NCI-H2227 (cell line): ENCODE measurements at regions not wholly inside any gene's neighbourhood (a gene's known extent, or its start where the extent isn't known, plus 50 kb on each side); places are given as distances from the start of the nearest gene placed in this dataset.
"Not testable (repeated sequence)": the region's sequence is repeated elsewhere in the genome, so short reads cannot be mapped to it uniquely, and the experiment has no call there.

ENCODE experiments used
- DNase-seq: peaks from one replicate; lab custom pipeline; 2025; ENCODE audit not compliant: unreplicated experiment; lab: John Stamatoyannopoulos, UW

- DNase-seq, result not testable (repeated sequence)
Measured at GRCh38 chr10:8415029-8415428, 360.5 kb downstream of the GATA3 start.

DNA sequence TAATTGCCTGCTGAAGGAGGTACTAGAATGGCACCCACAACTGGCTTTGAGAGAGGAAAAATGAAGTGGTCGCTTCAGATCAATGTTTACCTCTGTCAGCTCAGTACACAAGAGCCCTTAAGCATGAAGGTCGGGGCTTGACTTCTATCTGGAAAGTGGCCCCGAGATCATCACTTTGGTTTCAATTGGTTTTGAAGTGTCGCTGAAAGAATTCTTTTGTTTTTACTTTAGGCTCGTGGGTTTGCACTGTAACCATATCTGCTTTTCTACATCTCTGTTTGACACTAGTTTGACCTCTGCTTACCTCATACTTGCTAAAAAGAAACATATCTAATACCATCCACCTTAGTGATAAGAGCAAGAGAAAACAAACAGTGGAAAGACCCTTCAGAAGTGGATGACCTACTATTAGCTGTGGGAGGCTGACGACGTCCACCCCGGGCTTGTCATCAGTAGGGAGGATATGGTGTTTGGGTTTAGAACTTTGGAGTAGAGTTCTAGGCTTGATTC, 361.8 kb downstream of the GATA3 start:
- DNase-seq, result no peak

GRCh38 chr10:8416760-8417159, 362.3 kb downstream of the GATA3 start:
- no peak for DNase-seq

- no peak for DNase-seq
Measured at GRCh38 chr10:8417631-8418030, 363.1 kb downstream of the GATA3 start.

- no peak for DNase-seq
Measured at GRCh38 chr10:8418631-8419030, 364.1 kb downstream of the GATA3 start.

DNA sequence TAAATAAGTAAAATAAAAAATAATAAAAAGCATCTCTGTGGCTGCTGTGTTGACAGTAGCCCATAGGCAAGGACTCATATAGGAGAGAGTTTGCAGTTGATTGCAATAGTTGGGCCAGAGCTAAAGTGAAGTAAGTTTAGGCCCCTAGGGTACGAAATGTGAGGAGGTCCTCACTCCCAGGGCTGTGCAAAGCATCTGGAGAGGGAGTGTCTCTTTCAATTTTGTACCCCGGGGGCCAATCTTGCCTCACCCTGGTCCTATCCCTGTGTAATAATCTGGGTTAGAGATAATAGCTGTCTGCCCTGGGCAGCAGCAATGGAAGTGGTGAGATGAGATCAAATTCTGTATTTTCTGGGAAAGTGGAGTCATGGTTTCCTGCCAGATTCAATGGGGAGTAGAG, 365.7 kb downstream of the GATA3 start:
- no peak for DNase-seq

DNA sequence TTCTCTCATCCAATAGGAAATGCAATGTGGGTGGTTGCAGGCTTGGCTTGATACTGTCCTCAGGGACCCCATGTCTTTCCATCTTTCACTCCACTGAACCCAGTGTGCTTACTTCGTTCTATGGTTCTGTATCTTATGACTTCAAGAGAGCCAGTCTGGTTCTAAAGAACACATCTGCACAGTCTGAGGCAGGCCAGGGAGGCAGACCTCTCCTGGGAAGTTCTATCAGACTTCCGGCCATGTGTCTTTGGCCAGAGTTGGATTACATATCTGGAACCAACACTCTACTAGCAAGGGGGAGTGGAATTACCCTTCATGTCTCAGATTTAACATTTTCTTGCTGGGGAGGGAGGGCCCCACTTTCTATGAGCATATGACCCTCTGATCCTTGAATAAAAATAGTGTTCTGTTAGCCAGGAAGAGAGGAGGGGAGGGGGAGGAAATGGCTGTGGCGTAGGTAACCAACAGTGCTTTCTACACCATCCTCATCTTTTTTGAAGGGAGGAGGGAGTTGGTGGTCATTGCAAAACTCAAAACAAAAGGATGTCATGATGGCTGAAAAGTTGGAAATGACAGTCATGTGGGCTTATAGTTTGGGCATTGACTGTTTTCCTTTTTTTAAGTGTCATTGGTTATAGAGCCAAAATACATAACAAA, 370.2 kb downstream of the GATA3 start:
- DNase-seq, result no peak

GRCh38 chr10:8428654-8429053, 374.2 kb downstream of the GATA3 start:
- DNase-seq, result no peak

GRCh38 chr10:8430321-8430720, 375.8 kb downstream of the GATA3 start:
- no peak for DNase-seq

DNA sequence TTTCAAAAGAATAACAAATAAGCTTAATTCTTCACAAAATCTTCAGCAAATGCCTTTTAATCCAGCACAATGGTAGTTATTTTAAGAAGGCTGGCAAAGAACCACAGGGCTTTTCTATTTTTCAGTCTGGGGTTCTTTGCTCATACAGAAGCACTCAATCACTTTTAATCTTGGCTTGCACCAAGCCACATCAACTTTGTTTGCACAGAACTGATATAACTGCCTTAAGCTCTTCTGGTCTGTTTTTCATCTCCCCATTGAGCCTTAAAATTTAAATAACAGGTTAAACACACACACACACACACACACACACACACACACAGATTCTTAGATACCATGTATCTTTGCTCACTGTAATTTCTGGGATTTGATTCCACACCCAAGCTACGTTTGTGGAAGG, 377.0 kb downstream of the GATA3 start:
- no peak for DNase-seq

DNA sequence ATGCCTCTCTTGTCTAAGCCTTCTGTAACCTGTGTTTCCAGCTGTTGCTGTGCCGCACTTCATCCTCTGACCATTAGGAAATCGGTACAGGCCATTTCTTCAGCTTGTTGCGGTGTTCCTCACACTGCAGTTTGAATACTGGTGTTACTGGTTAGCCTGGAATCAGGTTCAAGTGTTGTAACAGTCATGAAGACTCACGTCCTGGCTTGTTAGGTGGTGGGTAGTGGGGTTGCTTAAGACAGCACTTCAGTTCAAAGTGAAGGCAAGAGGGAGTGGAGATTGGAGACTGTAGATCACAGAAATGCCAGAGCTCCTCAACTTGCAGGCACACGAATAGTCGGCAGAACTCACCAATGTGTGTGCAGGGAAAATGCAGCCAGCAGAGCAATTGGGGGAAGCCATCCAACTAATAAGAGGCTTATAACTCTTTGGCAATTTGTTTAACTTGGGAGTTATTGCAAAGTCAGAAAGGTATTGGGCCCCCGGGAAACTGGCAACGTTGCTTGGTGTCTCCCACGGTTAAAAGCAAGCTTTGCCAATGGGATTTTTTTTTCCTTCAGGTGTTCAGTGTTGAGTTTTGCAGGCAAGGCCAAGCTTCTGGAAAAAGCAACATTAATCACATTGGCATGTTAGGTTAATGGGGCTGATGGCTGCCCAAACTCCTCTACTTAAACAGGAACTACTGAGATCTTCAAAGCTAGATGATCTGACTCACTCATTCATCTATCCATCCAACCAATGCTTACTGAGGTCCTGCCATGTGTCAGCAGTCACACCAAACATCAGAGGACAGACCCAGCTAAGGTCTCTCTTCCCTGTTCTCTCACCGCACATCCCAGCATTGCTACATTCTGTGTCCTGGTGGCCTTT, 380.9 kb downstream of the GATA3 start:
- no peak for DNase-seq

DNA sequence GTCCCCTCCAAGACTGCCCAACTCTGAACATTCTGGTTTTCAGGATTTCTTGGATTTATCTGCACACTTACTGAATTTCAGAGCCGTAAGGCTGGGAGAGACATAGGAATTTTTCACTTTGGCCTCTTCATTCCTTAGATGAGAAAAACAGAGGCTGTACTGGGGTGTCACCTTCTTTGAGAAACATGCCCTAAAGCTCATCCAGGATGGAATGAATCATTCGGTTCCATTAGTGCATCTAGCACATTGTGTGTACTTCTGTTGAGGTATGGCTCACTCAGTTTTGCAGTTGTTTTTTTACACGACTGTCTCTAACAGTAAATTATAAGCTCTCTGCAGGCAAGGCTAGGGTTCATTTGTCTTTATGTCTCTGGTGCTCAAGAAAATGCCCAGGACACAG, 383.4 kb downstream of the GATA3 start:
- no peak for DNase-seq

GRCh38 chr10:8438603-8439002, 384.1 kb downstream of the GATA3 start:
- no peak for DNase-seq

DNA sequence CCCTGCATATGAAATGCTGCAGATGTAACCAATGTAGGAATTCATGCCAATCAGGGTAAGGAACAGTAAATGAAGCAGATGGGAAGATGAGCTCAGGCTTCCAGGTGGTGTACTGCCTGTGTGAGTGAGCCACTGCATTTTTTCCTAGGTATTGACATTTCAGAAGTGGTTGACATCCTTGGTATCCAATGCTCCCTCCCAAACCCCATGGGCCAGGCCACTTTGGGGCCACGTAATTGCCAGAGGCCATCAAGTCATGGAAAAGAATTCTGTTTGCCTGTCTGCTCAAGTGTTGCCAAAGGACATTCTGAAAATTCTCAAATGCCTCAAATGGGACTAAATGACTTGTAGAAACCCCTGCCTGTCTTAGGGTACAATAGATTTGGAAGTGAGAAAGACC, 384.6 kb downstream of the GATA3 start:
- DNase-seq, result no peak

GRCh38 chr10:8444630-8445029, 390.1 kb downstream of the GATA3 start:
- DNase-seq, result no peak

- no peak for DNase-seq
Measured at GRCh38 chr10:8445353-8445752, 390.9 kb downstream of the GATA3 start.

DNA sequence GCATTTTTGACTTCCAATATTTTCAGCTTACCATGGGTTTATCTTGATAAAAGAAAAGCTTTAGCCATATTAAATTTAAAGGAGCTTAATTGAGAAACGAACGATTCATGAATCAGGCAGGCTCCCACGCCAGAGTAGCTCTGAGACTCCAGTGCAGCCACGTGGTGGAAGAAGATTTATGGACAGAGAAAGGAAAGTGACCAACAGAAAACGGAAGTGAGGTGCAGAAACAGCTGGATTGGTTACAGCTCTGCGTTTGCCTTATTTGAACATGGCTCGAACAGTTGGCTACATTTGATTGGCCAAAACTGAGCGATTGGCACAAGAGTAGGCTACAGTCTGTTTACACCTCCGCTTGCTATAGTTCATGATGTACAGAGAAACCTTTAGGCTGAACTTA, 395.4 kb downstream of the GATA3 start:
- DNase-seq, result no peak

DNA sequence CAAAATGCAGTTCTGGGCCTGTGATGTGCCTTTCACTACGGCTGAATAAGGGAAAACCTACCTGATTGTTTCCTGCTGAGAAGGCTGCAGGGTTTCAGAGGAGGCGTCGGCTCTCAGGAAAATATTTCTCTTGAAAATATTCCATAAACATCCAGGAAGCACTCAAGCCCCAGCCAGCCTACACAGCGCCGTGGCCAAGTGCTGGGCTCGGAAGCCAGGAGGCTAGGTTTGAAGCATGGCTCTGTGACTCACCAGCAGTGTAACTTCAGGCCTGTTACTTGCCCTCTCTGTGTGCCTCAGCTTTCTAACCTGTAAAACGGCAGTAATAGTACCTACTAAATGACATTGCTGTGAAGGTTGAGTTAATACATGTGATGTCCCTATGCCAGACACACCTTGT, 399.1 kb downstream of the GATA3 start:
- no peak for DNase-seq

DNA sequence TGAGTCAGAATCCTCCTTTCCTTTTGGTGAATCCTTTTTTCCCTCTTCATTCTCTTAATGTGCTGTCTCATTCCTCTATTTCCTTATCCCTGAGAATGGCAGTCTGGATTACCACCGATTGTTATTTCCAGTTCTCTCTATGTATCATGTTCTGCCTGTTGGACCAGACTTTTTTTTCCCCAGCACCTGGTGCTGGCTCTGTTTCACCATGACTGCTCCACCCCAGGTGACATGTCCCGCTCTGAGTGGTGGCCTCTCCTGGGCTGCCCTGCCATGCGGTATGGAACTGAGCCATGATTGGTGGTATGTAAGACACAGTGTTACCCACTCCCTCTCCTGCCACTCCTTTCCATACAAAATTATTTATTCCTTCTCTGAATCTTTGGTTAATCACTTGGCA, 399.9 kb downstream of the GATA3 start:
- no peak for DNase-seq

DNA sequence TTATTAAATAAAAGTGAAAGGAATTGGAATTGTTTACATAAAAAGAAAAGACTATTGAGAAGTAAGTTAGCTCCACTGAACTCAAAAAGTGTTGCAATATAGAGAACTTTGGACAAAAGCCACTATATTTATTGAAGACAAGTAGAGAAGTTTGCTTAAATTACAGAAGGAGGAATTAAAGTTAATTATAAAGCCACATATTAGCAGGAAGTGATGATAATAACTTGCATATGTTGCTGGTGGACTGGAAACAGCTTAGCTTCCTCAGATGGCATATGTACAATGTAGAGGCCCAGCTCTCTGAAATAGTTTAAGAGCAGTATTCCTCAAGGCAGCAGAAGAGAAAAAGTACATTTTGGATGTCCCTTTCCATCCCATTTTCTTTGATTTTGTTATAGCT, 400.7 kb downstream of the GATA3 start:
- no peak for DNase-seq

- no peak for DNase-seq
Measured at GRCh38 chr10:8456386-8456785, 401.9 kb downstream of the GATA3 start.

DNA sequence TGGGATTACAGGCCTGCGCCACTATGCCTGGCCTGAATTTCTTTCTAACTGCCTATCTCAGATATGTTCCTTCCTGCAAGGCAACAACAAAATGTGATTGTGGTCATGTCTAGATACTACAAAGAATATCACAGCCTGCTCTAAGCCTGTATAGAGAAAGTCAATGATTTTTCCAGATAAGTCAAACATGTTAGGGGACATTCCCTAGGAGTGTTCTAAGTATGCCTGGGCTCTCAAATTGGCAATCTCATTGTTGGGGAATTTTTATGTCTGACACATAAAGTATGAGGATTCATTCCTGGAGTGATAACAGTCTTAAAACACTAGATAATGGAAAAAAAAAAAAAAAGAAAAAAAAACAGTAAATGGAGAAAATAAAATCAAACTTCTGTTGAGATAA, 406.1 kb downstream of the GATA3 start:
- DNase-seq, result no peak
